ENCODE measurements at regions not wholly inside any gene's neighbourhood (a gene's known extent, or its start where the extent isn't known, plus 50 kb on each side); places are given as distances from the start of the nearest gene placed in this dataset.

GRCh38 chr1:81224222-81224621 lies 576.5 kb upstream of the ADGRL2 start:
- TF ChIP-seq CTCF (IDR thresholded peaks at IDR 0.05; ENCODE audit: insufficient read depth, low read length, poor library complexity, severe bottlenecking), result no peak

GRCh38 chr1:81221564-81221963 lies 579.2 kb upstream of the ADGRL2 start:
- Histone ChIP-seq H3K27me3 (replicated peaks; ENCODE audit: control insufficient read depth, insufficient read depth, low read length) (no peaks in the 10 kb centered on the region), H3K36me3 (ENCODE audit: control insufficient read depth, insufficient read depth, low read length) (no peaks in the 10 kb centered on the region), H3K4me3 (replicated peaks; ENCODE audit: low read depth, low read length) (no peak overlapping the region)
- DNase-seq (ENCODE audit: extremely low read depth, insufficient read length), result no peak
- no peak for TF ChIP-seq CTCF (IDR thresholded peaks at IDR 0.05; ENCODE audit: insufficient read depth, low read length, poor library complexity, severe bottlenecking)

More at GRCh38 chr1:81224222-81224621, 576.5 kb upstream of the ADGRL2 start:
- Histone ChIP-seq H3K27me3 (replicated peaks; ENCODE audit: control insufficient read depth, insufficient read depth, low read length) (no peaks in the 10 kb centered on the region), H3K36me3 (ENCODE audit: control insufficient read depth, insufficient read depth, low read length) (no peaks in the 10 kb centered on the region), H3K4me3 (replicated peaks; ENCODE audit: low read depth, low read length) (no peak overlapping the region)
- DNase-seq (ENCODE audit: extremely low read depth, insufficient read length), result no peak

GRCh38 chr1:81220614-81221071 lies 580.1 kb upstream of the ADGRL2 start:
- DNase-seq (ENCODE audit: extremely low read depth, insufficient read length), result no peak
- Histone ChIP-seq H3K4me3 (replicated peaks; ENCODE audit: low read depth, low read length) (no peak overlapping the region), H3K27me3 (replicated peaks; ENCODE audit: control insufficient read depth, insufficient read depth, low read length) (no peaks in the 10 kb centered on the region), H3K36me3 (ENCODE audit: control insufficient read depth, insufficient read depth, low read length) (no peaks in the 10 kb centered on the region)
- TF ChIP-seq CTCF (IDR thresholded peaks at IDR 0.05; ENCODE audit: insufficient read depth, low read length, poor library complexity, severe bottlenecking), result no peak

- TF ChIP-seq CTCF (IDR thresholded peaks at IDR 0.05; ENCODE audit: insufficient read depth, low read length, poor library complexity, severe bottlenecking), result no peak
- no peak for DNase-seq (ENCODE audit: extremely low read depth, insufficient read length)
- no peaks in the 10 kb centered on the region for H3K27me3 ChIP-seq (replicated peaks; ENCODE audit: control insufficient read depth, insufficient read depth, low read length)
- H3K4me3 ChIP-seq (replicated peaks; ENCODE audit: low read depth, low read length), result no peak overlapping the region
- H3K36me3 ChIP-seq (ENCODE audit: control insufficient read depth, insufficient read depth, low read length), result no peaks in the 10 kb centered on the region
These were observed 583.7 kb upstream of the ADGRL2 start for GRCh38 chr1:81217058-81217457.

GRCh38 chr1:81213279-81213678 lies 587.5 kb upstream of the ADGRL2 start:
- no peaks in the 10 kb centered on the region for H3K27me3 ChIP-seq (replicated peaks; ENCODE audit: control insufficient read depth, insufficient read depth, low read length)
- TF ChIP-seq CTCF (IDR thresholded peaks at IDR 0.05; ENCODE audit: insufficient read depth, low read length, poor library complexity, severe bottlenecking), result no peak
- no peak overlapping the region for H3K4me3 ChIP-seq (replicated peaks; ENCODE audit: low read depth, low read length)
- H3K36me3 ChIP-seq (ENCODE audit: control insufficient read depth, insufficient read depth, low read length), result no peaks in the 10 kb centered on the region
- no peak for DNase-seq (ENCODE audit: extremely low read depth, insufficient read length)

- no peaks in the 10 kb centered on the region for H3K36me3 ChIP-seq (ENCODE audit: control insufficient read depth, insufficient read depth, low read length)
- H3K4me3 ChIP-seq (replicated peaks; ENCODE audit: low read depth, low read length), result no peak overlapping the region
- DNase-seq (ENCODE audit: extremely low read depth, insufficient read length), result no peak
- no peak for TF ChIP-seq CTCF (IDR thresholded peaks at IDR 0.05; ENCODE audit: insufficient read depth, low read length, poor library complexity, severe bottlenecking)
- H3K27me3 ChIP-seq (replicated peaks; ENCODE audit: control insufficient read depth, insufficient read depth, low read length), result no peaks in the 10 kb centered on the region
These were observed 591.3 kb upstream of the ADGRL2 start for GRCh38 chr1:81209461-81209860.

All from GM06990 (cell line).